Neuronal stem cell (in vitro differentiated cells): ENCODE measurements at regions not wholly inside any gene's neighbourhood (a gene's known extent, or its start where the extent isn't known, plus 50 kb on each side); places are given as distances from the start of the nearest gene placed in this dataset.
A peak's percentile ranks its signal among the peaks of the same experiment; 100 is the strongest.

ENCODE experiments used
- DNase-seq: peaks from one replicate; pipeline ENCODE4 v3.0.0-alpha.2; 2013; ENCODE audit warnings: low spot score
- H2AFZ ChIP-seq: one replicate; pipeline ENCODE4 v1.6.1; 2013; ENCODE audit warnings: mild to moderate bottlenecking, low read length, inconsistent platforms
- H2AK5ac ChIP-seq: 2 replicates; pipeline ENCODE4 v1.6.1; 2013; ENCODE audit warnings: low read depth, mild to moderate bottlenecking, inconsistent platforms, low read length, moderate library complexity, mixed read lengths
- H2BK120ac ChIP-seq: 2 replicates; pipeline ENCODE4 v1.6.1; 2013; ENCODE audit warnings: low read depth, mild to moderate bottlenecking, inconsistent platforms, low read length, moderate library complexity, mixed read lengths
- H2BK12ac ChIP-seq: one replicate; pipeline ENCODE4 v1.6.1; 2013; ENCODE audit warnings: low read length, inconsistent platforms
- H2BK15ac ChIP-seq: 2 replicates; pipeline ENCODE4 v1.6.1; 2013; ENCODE audit warnings: mild to moderate bottlenecking, low read length, inconsistent platforms, mixed read lengths
- H2BK5ac ChIP-seq: one replicate; pipeline ENCODE4 v1.6.1; 2013; ENCODE audit warnings: inconsistent platforms, mild to moderate bottlenecking, low read length, moderate library complexity
- H3K14ac ChIP-seq: one replicate; pipeline ENCODE4 v1.6.1; 2013; ENCODE audit warnings: low read length, inconsistent platforms
- H3K18ac ChIP-seq: 2 replicates; pipeline ENCODE4 v1.6.1; 2013; ENCODE audit warnings: low read length, inconsistent platforms
- H3K23ac ChIP-seq: 2 replicates; pipeline ENCODE4 v1.6.1; 2013; ENCODE audit warnings: low read depth, mild to moderate bottlenecking, mixed read lengths, low read length, inconsistent platforms; ENCODE audit not compliant: poor library complexity
- H3K27ac ChIP-seq: replicated peaks from 3 replicates; pipeline ENCODE4 v1.5.1; 2013; ENCODE audit warnings: low read length, inconsistent platforms
- H3K27me3 ChIP-seq, 3 experiments: 2 replicates each; pipeline ENCODE4 v1.6.1; 2013; ENCODE audit warnings: low read length in 3 of 3, mild to moderate bottlenecking in 2 of 3, inconsistent platforms in 1 of 3, low read depth in 1 of 3, mixed read lengths in 1 of 3, moderate library complexity in 1 of 3; ENCODE audit not compliant: control insufficient read depth in 3 of 3, insufficient read depth in 3 of 3
- H3K36me3 ChIP-seq, 2 donors: replicated peaks in 1 of 2; 2 replicates each; pipeline ENCODE4 v1.6.1; 2013; ENCODE audit warnings: low read length in 2 of 2; ENCODE audit not compliant: control insufficient read depth in 2 of 2, insufficient read depth in 2 of 2
- H3K4ac ChIP-seq: 2 replicates; pipeline ENCODE4 v1.6.1; 2013; ENCODE audit warnings: inconsistent platforms, mild to moderate bottlenecking, low read length, moderate library complexity
- H3K4me1 ChIP-seq, 2 donors: 1 replicate in 1 of 2; 2 replicates in 1 of 2; pipeline ENCODE4 v1.6.1; 2013; ENCODE audit warnings: low read length in 2 of 2, low read depth in 1 of 2; ENCODE audit not compliant: control insufficient read depth in 2 of 2, insufficient read depth in 1 of 2
- H3K4me2 ChIP-seq: one replicate; pipeline ENCODE4 v1.6.1; 2013; ENCODE audit warnings: mild to moderate bottlenecking, low read length, inconsistent platforms; ENCODE audit not compliant: insufficient read depth, poor library complexity, severe bottlenecking
- H3K4me3 ChIP-seq, 2 donors: 2 replicates each; pipeline ENCODE4 v1.5.1; 2013; ENCODE audit warnings: low read length in 2 of 2, mild to moderate bottlenecking in 2 of 2, inconsistent platforms in 1 of 2, moderate library complexity in 1 of 2
- H3K79me1 ChIP-seq: one replicate; pipeline ENCODE4 v1.6.1; 2013; ENCODE audit warnings: low read depth, mild to moderate bottlenecking, inconsistent platforms, low read length, moderate library complexity
- H3K9ac ChIP-seq: one replicate; pipeline ENCODE4 v1.6.1; 2013; ENCODE audit warnings: mild to moderate bottlenecking, low read depth, low read length, inconsistent platforms; ENCODE audit not compliant: poor library complexity
- H3K9me3 ChIP-seq, 2 donors: replicated peaks in 1 of 2; 2 replicates each; pipeline versions ENCODE3 to v1.6.1; 2013; ENCODE audit warnings: low read length in 2 of 2, mild to moderate bottlenecking in 2 of 2, inconsistent platforms in 1 of 2, low read depth in 1 of 2, mixed read lengths in 1 of 2, moderate library complexity in 1 of 2; ENCODE audit not compliant: control insufficient read depth in 2 of 2, insufficient read depth in 1 of 2
- H4K8ac ChIP-seq: one replicate; pipeline ENCODE4 v1.6.1; 2013; ENCODE audit warnings: low read depth, mild to moderate bottlenecking, inconsistent platforms, low read length, moderate library complexity
- H4K91ac ChIP-seq: one replicate; pipeline ENCODE4 v1.6.1; 2013; ENCODE audit warnings: low read length, low read depth, mild to moderate bottlenecking, inconsistent platforms; ENCODE audit not compliant: poor library complexity
- WGBS, 2 donors: extraction: QIAGEN DNeasy Blood & Tissue Kit; methylation state at CpG; one replicate each; pipeline ENCODE4 v1.1.7; 2013; ENCODE audit warnings: missing lambda C conversion rate in 2 of 2, mixed read lengths in 1 of 2; ENCODE audit not compliant: insufficient read length in 2 of 2, insufficient replicate concordance in 1 of 2; ENCODE audit errors: extremely low coverage in 2 of 2; 5-methylcytosine and 5-hydroxymethylcytosine counted together

DNA sequence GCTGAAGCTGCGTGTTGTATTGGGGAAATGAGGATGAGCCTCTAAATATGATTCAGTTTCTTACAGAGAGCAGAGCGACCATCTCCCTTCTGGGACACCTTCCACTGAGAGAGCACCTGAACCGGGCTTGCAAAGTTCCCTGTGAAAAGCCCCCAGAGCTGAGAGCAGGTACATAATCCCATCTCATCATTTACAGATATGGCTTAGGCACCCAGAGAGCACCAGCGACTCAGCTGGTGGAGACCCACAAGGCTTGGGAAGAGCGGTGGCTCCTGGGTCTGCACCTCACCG, 324.3 kb upstream of the IRX4 start:
- H3K4me3 ChIP-seq: no peak overlapping the region
- H3K27ac ChIP-seq: no peak overlapping the region
- H3K9ac ChIP-seq: no peak overlapping the region
- no peak overlapping the region for H2BK5ac ChIP-seq
- no peaks in the 10 kb centered on the region for H3K9me3 ChIP-seq
- peak overlapping the region; percentile 16 for H2AFZ ChIP-seq
- H2BK12ac ChIP-seq: no peak overlapping the region
- peaks cover 0 to 44% (median 8%) of the 10 kb centered on the region in 3 experiments for H3K27me3 ChIP-seq
- H4K91ac ChIP-seq: no peak overlapping the region
- DNase-seq: no peak
- no peak overlapping the region for H2AK5ac ChIP-seq
- H2BK15ac ChIP-seq: no peak overlapping the region
- no peak overlapping the region for H2BK120ac ChIP-seq
- no peak overlapping the region for H3K14ac ChIP-seq
- no peak overlapping the region for H3K4me2 ChIP-seq
- no CpG with 5 or more reads among the region's 6 CpGs for WGBS, 2 donors
- H3K79me1 ChIP-seq: no peaks in the 10 kb centered on the region
- no peaks in the 10 kb centered on the region for H3K36me3 ChIP-seq
- H3K4ac ChIP-seq: no peak overlapping the region
- H3K4me1 ChIP-seq: peaks cover 0 to 40% of the 10 kb centered on the region in 2 donors
- no peak overlapping the region for H3K23ac ChIP-seq
- H4K8ac ChIP-seq: no peak overlapping the region
- H3K18ac ChIP-seq: no peak overlapping the region

DNA sequence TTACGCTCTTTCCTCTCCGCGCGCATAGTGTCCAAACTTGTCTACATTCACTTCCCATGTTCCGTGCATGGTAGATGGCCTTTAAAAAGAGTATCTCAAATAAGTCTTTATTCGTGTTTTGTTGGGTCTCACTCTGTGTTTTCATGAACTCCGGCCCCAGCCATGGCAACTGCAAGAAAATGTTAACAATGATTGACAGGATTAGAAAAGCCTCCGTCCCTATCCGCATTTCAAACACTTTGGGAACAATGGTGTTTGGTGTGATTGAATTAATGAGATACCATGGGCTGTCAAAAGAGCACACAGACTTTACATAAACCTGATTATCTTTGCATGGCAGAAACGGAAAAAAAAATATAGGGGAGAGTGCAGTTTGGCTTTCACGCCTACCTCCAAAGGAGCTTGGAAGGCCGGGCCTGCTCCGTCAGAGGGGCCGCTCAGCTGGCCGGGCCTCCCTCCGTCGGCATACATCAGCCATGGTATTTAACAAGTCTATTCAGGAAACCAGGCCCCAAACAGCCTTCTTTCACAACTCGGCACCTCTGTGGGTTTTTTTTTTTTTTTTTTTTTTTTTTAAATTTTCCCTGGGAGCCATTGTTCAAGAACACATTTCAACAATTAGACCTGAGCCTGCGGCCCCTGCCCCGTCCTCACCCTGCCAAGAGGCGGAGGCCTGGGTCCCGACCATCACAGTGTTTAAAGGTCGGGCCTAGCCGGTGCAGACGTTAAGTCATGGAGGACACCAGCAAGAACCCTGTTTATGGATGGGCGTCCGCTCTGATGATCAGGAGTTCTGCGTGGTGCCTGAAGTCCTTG, 323.8 kb upstream of the IRX4 start:
- peak; percentile 77 for DNase-seq
- Histone ChIP-seq H3K14ac (no peak overlapping the region), H3K79me1 (no peaks in the 10 kb centered on the region), H2AFZ (peak overlapping the region; percentile 16), H3K4me1 (peaks cover 0 to 40% of the 10 kb centered on the region in 2 donors), H3K4me3 (no peak overlapping the region), H2AK5ac (no peak overlapping the region), H4K91ac (no peak overlapping the region), H3K27me3 (peaks cover 0 to 43% (median 8%) of the 10 kb centered on the region in 3 experiments), H3K23ac (no peak overlapping the region), H3K4ac (no peak overlapping the region), H3K18ac (no peak overlapping the region), H2BK15ac (no peak overlapping the region), H3K27ac (no peak overlapping the region), H2BK5ac (no peak overlapping the region), H3K9ac (no peak overlapping the region), H2BK12ac (no peak overlapping the region), H3K4me2 (no peak overlapping the region), H4K8ac (no peak overlapping the region), H2BK120ac (no peak overlapping the region), H3K36me3 (no peaks in the 10 kb centered on the region), H3K9me3 (no peaks in the 10 kb centered on the region)
- WGBS, 2 donors: no CpG with 5 or more reads among the region's 28 CpGs

DNA sequence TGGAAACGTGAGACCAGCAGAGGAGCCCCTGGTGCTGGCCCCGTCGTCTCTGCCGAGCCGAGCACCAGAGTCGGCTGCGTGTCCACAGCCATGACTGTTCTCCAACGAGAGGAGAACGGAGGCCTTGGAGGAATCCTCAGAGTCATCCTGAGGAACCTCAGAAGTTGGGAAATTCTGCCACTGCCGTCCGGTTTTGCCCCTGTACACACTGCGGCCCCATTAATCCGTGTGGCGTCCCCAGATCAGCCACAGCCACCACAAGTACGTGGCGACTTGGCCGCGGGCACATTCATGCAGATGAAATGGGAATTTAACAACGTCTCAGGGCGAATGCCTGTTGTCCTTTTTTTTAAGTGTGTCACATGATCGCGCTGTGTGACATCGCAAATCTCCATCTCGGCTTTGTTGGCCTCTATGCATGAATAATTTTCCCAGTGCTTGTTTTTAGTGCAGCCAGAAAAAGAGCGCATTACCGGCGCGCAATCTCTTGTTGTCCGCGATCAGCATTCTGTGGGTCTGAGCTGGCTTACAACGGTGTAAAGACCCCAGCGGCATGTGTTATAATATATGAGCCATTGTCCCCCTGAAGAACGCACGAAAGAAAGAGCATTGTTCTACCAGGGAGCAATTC, 323.0 kb upstream of the IRX4 start:
- Histone ChIP-seq H3K18ac (no peak overlapping the region), H2BK120ac (no peak overlapping the region), H3K36me3 (no peaks in the 10 kb centered on the region), H3K9ac (no peak overlapping the region), H4K91ac (no peak overlapping the region), H3K4me1 (peaks cover 0 to 40% of the 10 kb centered on the region in 2 donors), H2BK5ac (no peak overlapping the region), H3K27me3 (peaks cover 0 to 47% (median 8%) of the 10 kb centered on the region in 3 experiments), H2BK12ac (no peak overlapping the region), H3K4me2 (no peak overlapping the region), H3K79me1 (no peaks in the 10 kb centered on the region), H3K4ac (no peak overlapping the region), H3K27ac (no peak overlapping the region), H3K23ac (no peak overlapping the region), H3K14ac (no peak overlapping the region), H2AK5ac (no peak overlapping the region), H2BK15ac (no peak overlapping the region), H4K8ac (no peak overlapping the region), H2AFZ (peak overlapping the region; percentile 53), H3K9me3 (no peaks in the 10 kb centered on the region), H3K4me3 (peak overlapping the region in 1 of 2 donors; percentile 33)
- WGBS, 2 donors: no CpG with 5 or more reads among the region's 34 CpGs
- DNase-seq: no peak

DNA sequence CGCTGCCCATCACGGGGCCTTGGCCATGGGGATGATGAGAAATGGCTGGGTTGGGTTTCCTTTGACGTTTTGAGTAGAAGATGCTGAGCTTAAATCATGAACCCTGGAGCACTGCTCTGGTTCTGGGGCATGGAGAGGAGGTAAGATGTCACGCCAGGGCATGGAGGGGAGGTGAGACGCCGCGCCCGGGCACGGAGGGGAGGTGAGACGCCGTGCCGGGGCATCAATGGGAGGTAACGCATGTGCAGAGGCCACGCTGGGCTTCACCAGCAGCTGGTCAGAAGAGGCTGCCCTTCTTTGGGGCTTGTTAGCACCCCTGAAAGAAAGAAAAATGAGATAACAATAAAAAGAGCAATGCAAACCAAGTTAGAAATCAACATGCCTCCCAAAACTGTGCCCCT, 322.5 kb upstream of the IRX4 start:
- no peak overlapping the region for H3K27ac ChIP-seq
- no peaks in the 10 kb centered on the region for H3K36me3 ChIP-seq
- no peak for DNase-seq
- H3K9ac ChIP-seq: no peak overlapping the region
- peak overlapping the region in 1 of 2 donors; percentile 33 for H3K4me3 ChIP-seq
- H3K4me2 ChIP-seq: no peak overlapping the region
- no peak overlapping the region for H2BK15ac ChIP-seq
- no peak overlapping the region for H4K8ac ChIP-seq
- no peak overlapping the region for H2BK12ac ChIP-seq
- no peak overlapping the region for H3K23ac ChIP-seq
- H2BK5ac ChIP-seq: no peak overlapping the region
- no CpG with 5 or more reads among the region's 14 CpGs for WGBS, 2 donors
- no peak overlapping the region for H2AK5ac ChIP-seq
- no peaks in the 10 kb centered on the region for H3K9me3 ChIP-seq
- H4K91ac ChIP-seq: no peak overlapping the region
- no peaks in the 10 kb centered on the region for H3K79me1 ChIP-seq
- H2AFZ ChIP-seq: peak overlapping the region; percentile 53
- H3K4me1 ChIP-seq: peaks cover 0 to 40% of the 10 kb centered on the region in 2 donors
- no peak overlapping the region for H3K4ac ChIP-seq
- peak overlapping the region; percentile 35 for H3K18ac ChIP-seq
- peaks cover 0 to 53% (median 8%) of the 10 kb centered on the region in 3 experiments for H3K27me3 ChIP-seq
- H3K14ac ChIP-seq: no peak overlapping the region
- no peak overlapping the region for H2BK120ac ChIP-seq
